Prostate gland (tissue), 2 donors: ENCODE measurements at regions not wholly inside any gene's neighbourhood (a gene's known extent, or its start where the extent isn't known, plus 50 kb on each side); places are given as distances from the start of the nearest gene placed in this dataset.

Experiments used
- CTCF ChIP-seq, 4 experiments: fragments of 200-600 bp in 2 of 4; fragments of 450-650 bp in 2 of 4; sonication (generic) in 2 of 4; IDR thresholded peaks; 1 replicate in 3 of 4; 2 replicates in 1 of 4; pipeline ENCODE4 v1.5.1; 2016 to 2019; ENCODE audit warnings: antibody characterized with exemption in 4 of 4, mild to moderate bottlenecking in 2 of 4, moderate library complexity in 2 of 4
- POLR2A ChIP-seq: fragments of 450-650 bp; IDR thresholded peaks from one replicate; pipeline ENCODE4 v1.6.1; 2016; ENCODE audit warnings: antibody characterized with exemption, mild to moderate bottlenecking
- POLR2AphosphoS5 ChIP-seq: sonication (generic); formaldehyde crosslinking; IDR thresholded peaks from one replicate; pipeline ENCODE4 v1.6.1; 2017; ENCODE audit warnings: antibody characterized with exemption

- TF ChIP-seq CTCF (IDR thresholded peaks at IDR 0.05) (no peak), POLR2AphosphoS5 (no peak), POLR2A (no peak)
Measured at GRCh38 chr12:89927226-89927698, 218.6 kb upstream of the ATP2B1 start.
